HT1080 (cell line): ENCODE measurements at regions not wholly inside any gene's neighbourhood (a gene's known extent, or its start where the extent isn't known, plus 50 kb on each side); places are given as distances from the start of the nearest gene placed in this dataset.
"Not testable (repeated sequence)": the region's sequence is repeated elsewhere in the genome, so short reads cannot be mapped to it uniquely, and the experiment has no call there.

Experiments used
- DNase-seq: peaks from one replicate; pipeline ENCODE4 v3.0.0-alpha.2; 2015; ENCODE audit warnings: low read depth

- DNase-seq, result no peak
Observed at GRCh38 chr4:79747252-79747651, 325.8 kb downstream of the ANTXR2 start.

DNA sequence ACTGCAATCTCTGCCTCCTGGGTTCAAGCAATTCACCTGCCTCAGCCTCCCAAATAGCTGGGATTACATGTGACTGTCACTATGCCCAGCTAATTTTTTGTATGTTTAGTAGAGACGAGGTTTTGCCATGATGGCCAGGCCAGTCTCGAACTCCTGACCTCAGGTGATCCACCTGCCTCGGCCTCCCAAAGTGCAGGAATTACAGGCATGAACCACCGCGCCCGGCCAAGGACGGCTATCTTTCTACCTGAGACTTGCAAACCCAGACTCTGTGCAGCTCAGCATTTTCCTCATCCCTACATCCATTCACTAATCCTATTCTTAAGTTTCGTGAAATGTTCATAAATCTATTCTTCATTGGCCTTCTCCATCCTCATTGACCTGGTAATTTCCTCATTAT, 330.0 kb downstream of the ANTXR2 start:
- no peak for DNase-seq

DNA sequence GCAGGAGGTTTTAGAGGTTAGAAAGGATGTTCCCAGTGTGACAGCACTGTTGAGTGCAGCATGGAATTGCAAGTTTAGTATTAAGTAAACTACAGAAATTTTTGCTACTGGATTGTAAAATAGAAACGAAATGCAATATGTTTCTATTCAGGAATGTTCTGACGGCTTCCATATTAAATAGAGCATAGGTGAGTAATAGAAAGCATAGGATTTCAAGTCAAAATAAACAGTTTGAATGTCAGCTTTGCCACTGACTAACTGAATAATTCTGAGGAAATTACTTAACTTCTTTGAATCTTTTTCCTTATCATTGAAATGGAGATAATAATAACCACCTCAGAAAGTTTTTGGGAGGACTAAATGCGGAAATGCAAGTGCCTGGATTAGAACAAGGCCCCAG, 331.9 kb upstream of the GK2 start:
- no peak for DNase-seq

GRCh38 chr4:79723507-79723906, 315.5 kb upstream of the GK2 start:
- DNase-seq, result no peak

DNA sequence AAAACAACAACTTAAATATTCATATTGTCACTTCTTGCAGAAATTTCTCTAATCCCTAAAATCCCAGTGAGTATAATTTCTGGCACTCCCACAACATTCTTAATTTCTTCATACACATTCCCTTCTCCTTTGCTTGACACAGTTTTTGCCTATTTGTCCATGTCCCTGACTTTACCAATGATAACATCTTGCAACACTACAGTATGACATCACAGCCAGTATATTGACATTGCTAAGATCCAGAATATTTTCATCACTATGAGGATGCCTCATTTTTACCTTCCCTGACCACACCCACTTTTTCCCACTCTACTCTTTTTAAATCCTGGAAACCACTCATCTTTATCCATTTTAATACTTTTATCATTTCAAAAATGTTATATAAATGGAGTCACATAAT, 292.3 kb upstream of the GK2 start:
- no peak for DNase-seq

GRCh38 chr4:79697444-79697843, 289.4 kb upstream of the GK2 start:
- DNase-seq, result no peak

- DNase-seq, result not testable (repeated sequence)
Observed at GRCh38 chr4:79696534-79696933, 288.5 kb upstream of the GK2 start.

- DNase-seq, result no peak
Observed at GRCh38 chr4:79695848-79696247, 287.8 kb upstream of the GK2 start.

- no peak for DNase-seq
Observed at GRCh38 chr4:79689740-79690139, 281.7 kb upstream of the GK2 start.

- DNase-seq, result no peak
Observed at GRCh38 chr4:79688691-79689090, 280.7 kb upstream of the GK2 start.

GRCh38 chr4:79687006-79687405, 279.0 kb upstream of the GK2 start:
- DNase-seq, result no peak

DNA sequence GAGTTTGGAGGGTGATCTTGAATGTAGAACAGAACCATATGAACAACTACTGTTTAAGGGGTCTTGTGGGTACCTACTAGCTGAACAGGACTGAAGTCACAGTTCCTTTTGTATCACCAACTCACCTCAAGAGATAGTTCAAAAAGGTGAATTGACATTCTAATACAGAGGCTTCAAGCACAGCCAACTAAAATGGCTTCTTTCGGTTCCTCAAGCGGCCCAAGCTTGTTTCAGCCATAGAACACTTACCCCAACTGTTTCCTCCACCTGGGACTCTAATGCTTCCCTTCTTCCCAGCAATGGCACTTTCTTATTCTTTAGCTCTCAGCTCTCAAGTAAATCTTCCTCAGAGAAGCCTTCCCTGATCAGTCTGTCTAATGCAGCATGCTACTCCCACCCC, 277.5 kb upstream of the GK2 start:
- no peak for DNase-seq

DNA sequence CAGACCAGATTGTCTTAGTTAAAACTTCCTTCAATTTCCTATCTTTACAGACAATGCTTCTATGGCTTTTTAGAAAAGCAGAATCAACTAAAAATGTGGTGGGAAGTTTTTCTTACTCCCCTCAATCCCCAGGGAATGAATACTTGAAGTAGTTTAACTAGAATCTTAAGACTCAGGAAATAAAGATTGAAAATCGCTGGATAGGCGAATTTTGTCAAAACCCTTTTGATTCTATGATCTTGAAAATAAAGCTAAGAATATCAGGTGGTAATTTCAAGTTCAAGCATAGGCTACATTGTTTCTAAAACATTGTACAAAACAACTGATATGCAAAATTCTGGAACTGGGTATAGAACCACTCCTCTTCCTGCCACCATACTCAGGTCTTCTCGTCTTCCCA, 276.5 kb upstream of the GK2 start:
- no peak for DNase-seq

DNA sequence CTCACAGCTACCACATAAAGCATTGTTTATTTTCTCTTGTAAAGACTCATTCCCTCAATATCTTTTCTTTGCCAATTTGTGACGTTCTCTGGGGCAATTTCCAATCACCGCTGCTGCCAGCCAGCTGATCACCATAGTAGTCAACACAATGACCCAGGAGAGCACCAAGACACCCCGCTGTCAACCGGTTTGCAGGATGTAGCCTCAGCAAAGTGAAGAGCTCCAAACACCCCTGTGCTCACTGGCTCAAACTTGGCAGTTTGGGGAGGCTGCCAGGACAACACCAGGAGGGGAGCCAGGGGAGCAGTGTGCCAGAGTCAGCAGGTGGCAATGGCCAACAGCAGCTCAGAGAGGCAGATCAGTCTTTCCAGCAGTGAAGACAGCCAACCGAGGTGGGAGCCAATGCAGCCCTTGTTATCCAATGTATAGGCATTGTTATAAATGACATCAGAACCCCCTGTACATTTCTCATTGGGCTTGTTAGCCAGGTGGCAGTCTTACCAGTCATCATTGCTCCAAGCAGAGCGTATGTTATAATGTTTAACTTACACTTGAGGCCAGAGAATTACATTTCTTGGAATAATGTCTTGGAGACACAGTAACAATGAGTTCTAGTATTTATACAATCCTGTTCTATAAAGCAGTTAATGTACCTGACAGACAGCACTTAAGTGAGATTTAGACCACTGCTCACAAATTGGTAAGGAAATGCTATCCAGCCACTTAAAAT, 274.9 kb upstream of the GK2 start:
- DNase-seq, result no peak

GRCh38 chr4:79682161-79682560, 274.1 kb upstream of the GK2 start:
- DNase-seq, result peak; percentile 31

- no peak for DNase-seq
Observed at GRCh38 chr4:79679859-79680258, 271.8 kb upstream of the GK2 start.

DNA sequence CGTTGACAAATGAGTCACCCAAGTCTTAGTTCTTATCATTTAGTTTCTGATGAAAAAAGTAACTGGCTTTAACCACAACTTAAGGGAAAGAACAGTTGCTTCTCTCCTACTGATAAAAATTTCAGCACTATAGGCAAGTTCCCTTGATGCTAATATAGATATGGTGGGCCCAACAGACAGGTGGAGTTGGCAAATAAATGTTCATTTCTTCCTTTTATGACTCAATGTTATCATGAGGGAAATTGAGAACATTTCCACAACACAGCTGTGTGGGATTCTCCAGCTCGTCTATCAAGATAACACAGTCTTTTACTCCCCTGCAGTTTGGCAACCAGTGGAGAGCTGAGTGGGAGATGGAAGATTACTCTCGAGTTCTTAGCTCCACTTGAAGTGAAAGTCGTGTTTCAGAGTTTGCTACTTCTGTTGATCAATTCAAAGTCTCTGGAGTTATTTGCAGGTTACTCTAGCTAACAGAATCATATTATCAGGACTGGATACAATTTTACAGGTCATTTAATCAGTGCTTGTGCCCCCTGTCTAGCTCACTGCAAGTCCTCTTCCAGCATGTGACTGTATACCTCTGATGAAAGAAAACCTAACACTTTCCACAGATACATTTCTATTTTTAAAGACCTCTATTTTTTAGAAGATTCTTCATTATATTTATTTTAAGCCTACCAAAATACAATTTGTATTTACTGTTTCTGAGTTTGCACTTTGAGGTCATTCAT, 270.6 kb upstream of the GK2 start:
- no peak for DNase-seq

DNA sequence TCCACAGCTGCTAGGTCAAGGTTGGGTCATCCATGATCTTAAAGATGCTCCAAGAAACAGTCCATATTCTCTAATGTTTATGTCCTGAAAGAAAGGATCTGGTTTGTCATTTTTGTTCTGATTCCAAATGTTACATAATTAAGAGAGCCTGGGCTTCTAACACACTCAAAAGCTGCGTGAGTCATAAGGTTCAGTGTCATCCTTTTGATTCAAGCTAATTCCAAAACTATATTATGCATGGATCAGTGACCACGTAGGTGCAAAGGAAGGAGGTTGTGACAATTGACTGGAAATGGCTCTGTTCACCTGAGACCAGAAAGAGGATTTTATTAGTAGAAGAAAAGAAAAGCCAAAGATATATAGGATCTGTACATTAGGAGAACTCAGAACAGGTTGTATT, 268.7 kb upstream of the GK2 start:
- no peak for DNase-seq

- DNase-seq, result not testable (repeated sequence)
Observed at GRCh38 chr4:79674906-79675305, 266.9 kb upstream of the GK2 start.

GRCh38 chr4:79673898-79674297, 265.9 kb upstream of the GK2 start:
- no peak for DNase-seq

DNA sequence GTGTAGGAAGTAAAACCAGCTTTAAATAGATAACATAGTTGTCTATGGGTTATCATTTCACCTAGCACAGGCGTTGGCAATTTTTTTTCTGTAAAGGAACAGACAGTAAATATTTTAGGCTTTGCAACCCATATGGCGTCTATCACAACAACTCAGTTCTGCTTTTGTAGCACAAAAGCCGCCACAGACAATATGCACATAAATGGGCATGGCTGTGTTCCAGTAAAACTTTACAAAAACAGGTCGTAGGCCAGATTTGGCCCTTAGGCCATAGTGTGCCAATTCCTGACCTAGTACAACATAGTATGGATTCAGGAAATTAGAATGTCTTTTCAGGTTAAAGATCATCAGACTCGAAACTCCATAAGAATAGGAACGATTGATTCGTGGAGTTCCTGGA, 265.3 kb upstream of the GK2 start:
- no peak for DNase-seq

GRCh38 chr4:79666875-79667274, 258.8 kb upstream of the GK2 start:
- DNase-seq, result no peak

DNA sequence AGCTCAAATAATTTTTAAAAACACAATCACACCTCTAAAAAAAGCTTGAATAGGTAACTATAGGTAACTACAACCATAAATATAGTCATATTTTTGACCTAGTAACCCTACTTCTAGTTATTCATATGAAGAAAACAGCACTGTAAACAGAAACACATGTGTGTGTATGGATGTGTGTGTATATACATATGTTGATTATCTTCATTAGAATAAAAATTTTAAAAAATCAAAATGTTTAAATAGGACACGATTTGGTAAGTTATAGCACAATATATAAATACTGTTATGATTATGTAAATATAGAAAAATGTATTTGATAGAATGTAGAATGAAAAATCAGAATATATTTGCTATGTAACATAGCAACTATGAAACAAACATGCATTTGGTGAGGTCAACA, 258.1 kb upstream of the GK2 start:
- no peak for DNase-seq
